ENCODE measurements at regions not wholly inside any gene's neighbourhood (a gene's known extent, or its start where the extent isn't known, plus 50 kb on each side); places are given as distances from the start of the nearest gene placed in this dataset.

DNA sequence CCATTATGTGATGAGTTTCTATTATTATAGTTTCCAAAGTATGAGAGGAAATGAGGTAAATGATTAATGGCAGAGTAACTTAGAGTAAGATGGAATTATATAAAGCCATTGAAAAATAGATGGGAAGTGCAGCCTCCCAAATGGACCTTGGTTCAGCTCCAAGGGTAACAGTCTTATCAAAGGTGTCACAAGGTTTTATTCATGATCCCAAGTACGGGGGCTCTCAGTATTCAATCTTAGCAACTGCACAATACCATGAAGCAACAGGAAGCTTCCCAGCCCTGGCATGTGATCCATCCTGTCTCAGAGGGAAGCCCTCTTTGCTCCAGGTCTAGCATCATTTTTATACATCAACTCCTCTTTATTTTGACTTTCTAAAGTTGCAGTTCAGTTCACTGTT is 948.2 kb downstream of the GALC start:
- in situ Hi-C loops (cut with HindIII; ENCODE audit: extremely low pct_ligation_motif_present, low pct_unique_long_range_greater_than_20kb) (no loop called here), intact Hi-C loops (cut with micrococcal nuclease; ENCODE audit: unreplicated experiment) (no loop called here)
- Histone ChIP-seq H3K9ac (ENCODE audit: insufficient read depth, low read depth, low read length) (no peak overlapping the region), H3K4me3 (replicated peaks in 1 of 3; ENCODE audit: insufficient read depth in 1 of 3, low read depth in 2 of 3, low read length in 3 of 3) (no peak overlapping the region), H3K27ac (ENCODE audit: extremely low read length, insufficient read depth, low read length) (no peak overlapping the region), H3K4me2 (ENCODE audit: low read depth, low read length) (no peak overlapping the region), H3K27me3 (ENCODE audit: control insufficient read depth in 1 of 2, insufficient read depth in 2 of 2, low read length in 2 of 2) (no peaks in the 10 kb centered on the region), H3K36me3 (replicated peaks in 1 of 2; ENCODE audit: control insufficient read depth in 1 of 2, insufficient read depth in 2 of 2, low read length in 2 of 2) (no peaks in the 10 kb centered on the region), H3K9me3 (ENCODE audit: low read length) (no peaks in the 10 kb centered on the region), H3K4me1 (ENCODE audit: insufficient read depth, low read length) (no peaks in the 10 kb centered on the region), H2AFZ (ENCODE audit: low read length) (no peak overlapping the region), H3K79me2 (ENCODE audit: insufficient read depth, low read length) (no peaks in the 10 kb centered on the region), H4K20me1 (ENCODE audit: insufficient read depth, low read length) (no peaks in the 10 kb centered on the region)
- no TSS peak for BruUV-seq (replicated peaks)
- ChIA-PET POLR2A (no interaction called here), CTCF (ENCODE audit: low intra/inter-chr PET ratio, low total read pairs) (no interaction called here)
- TF ChIP-seq EZH2 (conservative IDR thresholded peaks at IDR 0.05; ENCODE audit: low read depth, low read length) (no peak), ZNF432 (CRISPR knock-in tag; IDR thresholded peaks at IDR 0.05; ENCODE audit: borderline replicate concordance) (no peak)
- ATAC-seq (no peak), DNase-seq (ENCODE audit: low spot score) (no peak), FAIRE-seq (no peak)
- WGBS (ENCODE audit: low lambda C conversion rate), result 13% methylated on average over 1 of the region's 1 CpG

DNA sequence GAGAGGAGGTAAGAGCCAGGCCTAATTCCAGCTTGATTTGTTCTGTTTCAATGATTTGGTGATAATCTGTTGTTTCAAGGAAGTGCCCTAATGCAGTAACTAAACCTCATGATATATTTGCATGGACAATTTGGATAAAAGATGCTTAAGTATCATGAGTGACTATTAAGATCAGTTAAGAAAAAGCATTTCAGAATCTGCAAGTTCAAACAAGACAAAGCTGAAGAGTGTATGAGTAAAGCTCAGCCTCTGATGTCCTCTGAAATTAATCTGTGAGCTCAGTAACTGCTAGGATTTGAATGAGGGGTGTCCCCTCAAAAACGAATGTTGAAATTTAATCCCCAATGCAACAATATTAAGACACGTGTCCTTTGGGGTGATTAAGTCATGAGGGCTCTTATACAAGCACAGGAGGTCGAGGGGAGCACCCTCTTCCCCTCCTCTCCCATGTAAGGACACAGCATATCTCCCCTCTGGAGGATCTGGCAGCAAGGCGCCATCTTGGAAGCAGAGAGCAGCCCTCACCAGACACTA is 949.2 kb downstream of the GALC start:
- H3K79me2 ChIP-seq (ENCODE audit: insufficient read depth, low read length), result no peaks in the 10 kb centered on the region
- POLR2A ChIA-PET, result no interaction called here
- DNase-seq (ENCODE audit: low spot score) (no peak), FAIRE-seq (no peak), ATAC-seq (no peak)
- CTCF ChIA-PET (ENCODE audit: low intra/inter-chr PET ratio, low total read pairs), result no interaction called here
- H2AFZ ChIP-seq (ENCODE audit: low read length), result no peak overlapping the region
- no peaks in the 10 kb centered on the region for H3K4me1 ChIP-seq (ENCODE audit: insufficient read depth, low read length)
- H3K36me3 ChIP-seq (replicated peaks in 1 of 2; ENCODE audit: control insufficient read depth in 1 of 2, insufficient read depth in 2 of 2, low read length in 2 of 2), result no peaks in the 10 kb centered on the region
- no TSS peak for BruUV-seq (replicated peaks)
- no peak overlapping the region for H3K4me3 ChIP-seq (replicated peaks in 1 of 3; ENCODE audit: insufficient read depth in 1 of 3, low read depth in 2 of 3, low read length in 3 of 3)
- intact Hi-C loops (cut with micrococcal nuclease; ENCODE audit: unreplicated experiment) (no loop called here), in situ Hi-C loops (cut with HindIII; ENCODE audit: extremely low pct_ligation_motif_present, low pct_unique_long_range_greater_than_20kb) (no loop called here)
- WGBS (ENCODE audit: low lambda C conversion rate), result 0% methylated on average over 4 of the region's 4 CpGs
- no peaks in the 10 kb centered on the region for H3K9me3 ChIP-seq (ENCODE audit: low read length)
- H4K20me1 ChIP-seq (ENCODE audit: insufficient read depth, low read length), result no peaks in the 10 kb centered on the region
- H3K9ac ChIP-seq (ENCODE audit: insufficient read depth, low read depth, low read length), result no peak overlapping the region
- no peak overlapping the region for H3K27ac ChIP-seq (ENCODE audit: extremely low read length, insufficient read depth, low read length)
- H3K4me2 ChIP-seq (ENCODE audit: low read depth, low read length), result no peak overlapping the region
- no peaks in the 10 kb centered on the region for H3K27me3 ChIP-seq (ENCODE audit: control insufficient read depth in 1 of 2, insufficient read depth in 2 of 2, low read length in 2 of 2)
- no peak for TF ChIP-seq GATA4 (IDR thresholded peaks at IDR 0.05; ENCODE audit: borderline replicate concordance, low read depth)
- no peak for TF ChIP-seq FLYWCH1 (CRISPR knock-in tag; IDR thresholded peaks at IDR 0.05)
- TF ChIP-seq NFKB2 (CRISPR knock-in tag; IDR thresholded peaks at IDR 0.05; ENCODE audit: borderline replicate concordance), result no peak
- TF ChIP-seq, protein P1, sequence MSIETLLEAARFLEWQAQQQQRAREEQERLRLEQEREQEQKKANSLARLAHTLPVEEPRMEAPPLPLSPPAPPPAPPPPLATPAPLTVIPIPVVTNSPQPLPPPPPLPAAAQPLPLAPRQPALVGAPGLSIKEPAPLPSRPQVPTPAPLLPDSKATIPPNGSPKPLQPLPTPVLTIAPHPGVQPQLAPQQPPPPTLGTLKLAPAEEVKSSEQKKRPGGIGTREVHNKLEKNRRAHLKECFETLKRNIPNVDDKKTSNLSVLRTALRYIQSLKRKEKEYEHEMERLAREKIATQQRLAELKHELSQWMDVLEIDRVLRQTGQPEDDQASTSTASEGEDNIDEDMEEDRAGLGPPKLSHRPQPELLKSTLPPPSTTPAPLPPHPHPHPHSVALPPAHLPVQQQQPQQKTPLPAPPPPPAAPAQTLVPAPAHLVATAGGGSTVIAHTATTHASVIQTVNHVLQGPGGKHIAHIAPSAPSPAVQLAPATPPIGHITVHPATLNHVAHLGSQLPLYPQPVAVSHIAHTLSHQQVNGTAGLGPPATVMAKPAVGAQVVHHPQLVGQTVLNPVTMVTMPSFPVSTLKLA (IDR thresholded peaks at IDR 0.05), result no peak
- TF ChIP-seq, protein P2, sequence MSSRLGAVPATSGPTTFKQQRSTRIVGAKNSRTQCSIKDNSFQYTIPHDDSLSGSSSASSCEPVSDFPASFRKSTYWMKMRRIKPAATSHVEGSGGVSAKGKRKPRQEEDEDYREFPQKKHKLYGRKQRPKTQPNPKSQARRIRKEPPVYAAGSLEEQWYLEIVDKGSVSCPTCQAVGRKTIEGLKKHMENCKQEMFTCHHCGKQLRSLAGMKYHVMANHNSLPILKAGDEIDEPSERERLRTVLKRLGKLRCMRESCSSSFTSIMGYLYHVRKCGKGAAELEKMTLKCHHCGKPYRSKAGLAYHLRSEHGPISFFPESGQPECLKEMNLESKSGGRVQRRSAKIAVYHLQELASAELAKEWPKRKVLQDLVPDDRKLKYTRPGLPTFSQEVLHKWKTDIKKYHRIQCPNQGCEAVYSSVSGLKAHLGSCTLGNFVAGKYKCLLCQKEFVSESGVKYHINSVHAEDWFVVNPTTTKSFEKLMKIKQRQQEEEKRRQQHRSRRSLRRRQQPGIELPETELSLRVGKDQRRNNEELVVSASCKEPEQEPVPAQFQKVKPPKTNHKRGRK (CRISPR knock-in tag; IDR thresholded peaks at IDR 0.05), result no peak
- TF ChIP-seq, protein P3, sequence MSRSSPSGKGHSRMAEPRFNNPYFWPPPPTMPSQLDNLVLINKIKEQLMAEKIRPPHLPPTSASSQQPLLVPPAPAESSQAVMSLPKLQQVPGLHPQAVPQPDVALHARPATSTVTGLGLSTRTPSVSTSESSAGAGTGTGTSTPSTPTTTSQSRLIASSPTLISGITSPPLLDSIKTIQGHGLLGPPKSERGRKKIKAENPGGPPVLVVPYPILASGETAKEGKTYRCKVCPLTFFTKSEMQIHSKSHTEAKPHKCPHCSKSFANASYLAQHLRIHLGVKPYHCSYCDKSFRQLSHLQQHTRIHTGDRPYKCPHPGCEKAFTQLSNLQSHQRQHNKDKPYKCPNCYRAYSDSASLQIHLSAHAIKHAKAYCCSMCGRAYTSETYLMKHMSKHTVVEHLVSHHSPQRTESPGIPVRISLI (CRISPR knock-in tag; IDR thresholded peaks at IDR 0.05; ENCODE audit: borderline replicate concordance), result no peak
- TF ChIP-seq, protein P4, sequence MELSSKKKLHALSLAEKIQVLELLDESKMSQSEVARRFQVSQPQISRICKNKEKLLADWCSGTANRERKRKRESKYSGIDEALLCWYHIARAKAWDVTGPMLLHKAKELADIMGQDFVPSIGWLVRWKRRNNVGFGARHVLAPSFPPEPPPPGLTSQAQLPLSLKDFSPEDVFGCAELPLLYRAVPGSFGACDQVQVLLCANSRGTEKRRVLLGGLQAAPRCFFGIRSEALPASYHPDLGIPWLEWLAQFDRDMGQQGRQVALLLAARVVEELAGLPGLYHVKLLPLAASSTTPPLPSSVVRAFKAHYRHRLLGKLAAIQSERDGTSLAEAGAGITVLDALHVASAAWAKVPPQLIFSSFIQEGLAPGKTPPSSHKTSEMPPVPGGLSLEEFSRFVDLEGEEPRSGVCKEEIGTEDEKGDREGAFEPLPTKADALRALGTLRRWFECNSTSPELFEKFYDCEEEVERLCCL (CRISPR knock-in tag; IDR thresholded peaks at IDR 0.05; ENCODE audit: borderline replicate concordance), result no peak
- TF ChIP-seq, protein P5, sequence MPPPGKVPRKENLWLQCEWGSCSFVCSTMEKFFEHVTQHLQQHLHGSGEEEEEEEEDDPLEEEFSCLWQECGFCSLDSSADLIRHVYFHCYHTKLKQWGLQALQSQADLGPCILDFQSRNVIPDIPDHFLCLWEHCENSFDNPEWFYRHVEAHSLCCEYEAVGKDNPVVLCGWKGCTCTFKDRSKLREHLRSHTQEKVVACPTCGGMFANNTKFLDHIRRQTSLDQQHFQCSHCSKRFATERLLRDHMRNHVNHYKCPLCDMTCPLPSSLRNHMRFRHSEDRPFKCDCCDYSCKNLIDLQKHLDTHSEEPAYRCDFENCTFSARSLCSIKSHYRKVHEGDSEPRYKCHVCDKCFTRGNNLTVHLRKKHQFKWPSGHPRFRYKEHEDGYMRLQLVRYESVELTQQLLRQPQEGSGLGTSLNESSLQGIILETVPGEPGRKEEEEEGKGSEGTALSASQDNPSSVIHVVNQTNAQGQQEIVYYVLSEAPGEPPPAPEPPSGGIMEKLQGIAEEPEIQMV (CRISPR knock-in tag; IDR thresholded peaks at IDR 0.05; ENCODE audit: low read depth), result no peak
- no peak for TF ChIP-seq ZFY (CRISPR knock-in tag; IDR thresholded peaks at IDR 0.05)
